ENCODE measurements at regions not wholly inside any gene's neighbourhood (a gene's known extent, or its start where the extent isn't known, plus 50 kb on each side); places are given as distances from the start of the nearest gene placed in this dataset.

DNA sequence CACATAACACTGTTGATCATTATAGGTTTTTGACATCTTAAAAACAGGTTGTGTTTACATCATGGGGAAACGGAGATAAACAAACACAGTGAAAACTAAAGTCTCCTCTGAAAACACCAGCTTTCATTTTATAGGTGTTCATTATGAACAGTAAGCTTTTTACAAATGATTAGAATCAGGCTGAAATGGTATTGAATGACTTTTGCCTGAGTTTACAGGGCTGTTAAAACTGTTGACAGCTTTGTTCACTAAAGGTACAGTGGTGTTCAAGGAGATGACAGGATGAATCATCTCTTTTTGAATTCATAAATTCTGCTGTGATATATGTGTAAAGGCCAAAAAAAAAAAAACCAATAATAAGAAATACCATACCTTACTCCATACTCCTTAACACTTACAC lies 184.6 kb upstream of the CNTN5 start:
- H3K79me2 ChIP-seq (ENCODE audit: low read length) = no peaks in the 10 kb centered on the region
- no peaks in the 10 kb centered on the region for H4K20me1 ChIP-seq (ENCODE audit: insufficient read depth, low read length)
- TF ChIP-seq, protein P1, sequence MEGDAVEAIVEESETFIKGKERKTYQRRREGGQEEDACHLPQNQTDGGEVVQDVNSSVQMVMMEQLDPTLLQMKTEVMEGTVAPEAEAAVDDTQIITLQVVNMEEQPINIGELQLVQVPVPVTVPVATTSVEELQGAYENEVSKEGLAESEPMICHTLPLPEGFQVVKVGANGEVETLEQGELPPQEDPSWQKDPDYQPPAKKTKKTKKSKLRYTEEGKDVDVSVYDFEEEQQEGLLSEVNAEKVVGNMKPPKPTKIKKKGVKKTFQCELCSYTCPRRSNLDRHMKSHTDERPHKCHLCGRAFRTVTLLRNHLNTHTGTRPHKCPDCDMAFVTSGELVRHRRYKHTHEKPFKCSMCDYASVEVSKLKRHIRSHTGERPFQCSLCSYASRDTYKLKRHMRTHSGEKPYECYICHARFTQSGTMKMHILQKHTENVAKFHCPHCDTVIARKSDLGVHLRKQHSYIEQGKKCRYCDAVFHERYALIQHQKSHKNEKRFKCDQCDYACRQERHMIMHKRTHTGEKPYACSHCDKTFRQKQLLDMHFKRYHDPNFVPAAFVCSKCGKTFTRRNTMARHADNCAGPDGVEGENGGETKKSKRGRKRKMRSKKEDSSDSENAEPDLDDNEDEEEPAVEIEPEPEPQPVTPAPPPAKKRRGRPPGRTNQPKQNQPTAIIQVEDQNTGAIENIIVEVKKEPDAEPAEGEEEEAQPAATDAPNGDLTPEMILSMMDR (IDR thresholded peaks at IDR 0.05; ENCODE audit: low read depth, low read length) = no peak
- no peak for TF ChIP-seq EZH2phosphoT487 (IDR thresholded peaks at IDR 0.05; ENCODE audit: low read depth)
- no peak overlapping the region for H3K4me2 ChIP-seq (ENCODE audit: low read length)
- H3K9ac ChIP-seq (ENCODE audit: low read length) = no peak overlapping the region
- H2AFZ ChIP-seq (ENCODE audit: low read depth, low read length) = no peak overlapping the region
- H3K9me3 ChIP-seq (ENCODE audit: insufficient read depth, low read length) = no peaks in the 10 kb centered on the region
- no peaks in the 10 kb centered on the region for H3K27me3 ChIP-seq (ENCODE audit: low read depth, low read length)
- H3K36me3 ChIP-seq (replicated peaks; ENCODE audit: low read depth, low read length) = no peaks in the 10 kb centered on the region
- no peaks in the 10 kb centered on the region for H3K4me1 ChIP-seq (ENCODE audit: low read length)
- no peak overlapping the region for H3K4me3 ChIP-seq (ENCODE audit: low read length)
- no peak overlapping the region for H3K27ac ChIP-seq (ENCODE audit: low read length)

DNA sequence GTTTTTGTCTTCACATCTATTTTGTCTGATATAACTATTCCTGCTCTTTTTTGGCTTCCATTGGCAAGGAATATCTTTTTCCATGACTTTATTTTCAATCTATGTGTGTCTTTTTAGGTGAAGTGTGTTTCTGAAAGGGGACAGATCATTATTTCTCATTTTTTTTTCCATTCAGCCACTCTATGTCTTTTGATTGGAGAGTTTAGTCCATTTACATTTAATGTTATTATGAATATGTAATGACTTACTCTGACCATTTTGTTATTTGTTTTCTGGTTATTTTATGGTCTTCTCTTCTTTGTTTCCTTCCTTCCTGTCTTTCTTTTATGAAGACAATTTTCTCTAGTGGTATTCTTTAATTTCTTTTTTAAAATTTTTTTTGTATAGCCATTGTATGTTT lies 178.6 kb upstream of the CNTN5 start:
- no peak for TF ChIP-seq EZH2phosphoT487 (IDR thresholded peaks at IDR 0.05; ENCODE audit: low read depth)
- TF ChIP-seq, protein P1 (IDR thresholded peaks at IDR 0.05; ENCODE audit: low read depth, low read length) = no peak
- no peaks in the 10 kb centered on the region for H3K36me3 ChIP-seq (replicated peaks; ENCODE audit: low read depth, low read length)
- no peaks in the 10 kb centered on the region for H3K9me3 ChIP-seq (ENCODE audit: insufficient read depth, low read length)
- no peaks in the 10 kb centered on the region for H3K4me1 ChIP-seq (ENCODE audit: low read length)
- H3K79me2 ChIP-seq (ENCODE audit: low read length) = no peaks in the 10 kb centered on the region
- H4K20me1 ChIP-seq (ENCODE audit: insufficient read depth, low read length) = no peaks in the 10 kb centered on the region
- H3K4me2 ChIP-seq (ENCODE audit: low read length) = no peak overlapping the region
- no peak overlapping the region for H3K4me3 ChIP-seq (ENCODE audit: low read length)
- no peak overlapping the region for H3K27ac ChIP-seq (ENCODE audit: low read length)
- no peaks in the 10 kb centered on the region for H3K27me3 ChIP-seq (ENCODE audit: low read depth, low read length)
- H2AFZ ChIP-seq (ENCODE audit: low read depth, low read length) = no peak overlapping the region
- no peak overlapping the region for H3K9ac ChIP-seq (ENCODE audit: low read length)

DNA sequence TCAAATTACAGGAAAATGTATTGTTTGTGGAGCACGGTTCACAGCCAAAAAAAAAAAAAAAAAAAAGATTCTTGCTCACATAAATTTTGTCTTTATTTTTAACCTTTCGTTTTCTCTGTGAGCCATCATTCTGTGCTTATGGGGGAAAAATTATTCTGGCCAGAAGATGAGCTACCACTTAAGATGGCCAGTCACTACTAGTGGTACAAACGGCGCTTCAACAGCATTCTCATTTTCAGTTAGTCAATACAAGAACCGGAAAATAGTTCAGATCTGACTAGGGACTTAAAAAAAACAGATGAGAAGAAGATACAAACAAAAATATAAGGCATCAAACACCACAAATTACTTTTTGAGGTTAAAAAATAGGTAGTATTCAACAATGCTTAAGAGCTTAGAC lies 158.6 kb upstream of the CNTN5 start:
- no peaks in the 10 kb centered on the region for H3K36me3 ChIP-seq (replicated peaks; ENCODE audit: low read depth, low read length)
- no peak overlapping the region for H3K27ac ChIP-seq (ENCODE audit: low read length)
- H3K27me3 ChIP-seq (ENCODE audit: low read depth, low read length) = no peaks in the 10 kb centered on the region
- 0 out of 2 replicates have a peak, but pooled peaks cover 3% of the 10 kb centered on the region for H3K4me1 ChIP-seq (ENCODE audit: low read length)
- no peaks in the 10 kb centered on the region for H4K20me1 ChIP-seq (ENCODE audit: insufficient read depth, low read length)
- no peaks in the 10 kb centered on the region for H3K79me2 ChIP-seq (ENCODE audit: low read length)
- no peak overlapping the region for H2AFZ ChIP-seq (ENCODE audit: low read depth, low read length)
- no peak for TF ChIP-seq EZH2phosphoT487 (IDR thresholded peaks at IDR 0.05; ENCODE audit: low read depth)
- no peak overlapping the region for H3K9ac ChIP-seq (ENCODE audit: low read length)
- H3K4me2 ChIP-seq (ENCODE audit: low read length) = no peak overlapping the region
- H3K9me3 ChIP-seq (ENCODE audit: insufficient read depth, low read length) = no peaks in the 10 kb centered on the region
- H3K4me3 ChIP-seq (ENCODE audit: low read length) = no peak overlapping the region

DNA sequence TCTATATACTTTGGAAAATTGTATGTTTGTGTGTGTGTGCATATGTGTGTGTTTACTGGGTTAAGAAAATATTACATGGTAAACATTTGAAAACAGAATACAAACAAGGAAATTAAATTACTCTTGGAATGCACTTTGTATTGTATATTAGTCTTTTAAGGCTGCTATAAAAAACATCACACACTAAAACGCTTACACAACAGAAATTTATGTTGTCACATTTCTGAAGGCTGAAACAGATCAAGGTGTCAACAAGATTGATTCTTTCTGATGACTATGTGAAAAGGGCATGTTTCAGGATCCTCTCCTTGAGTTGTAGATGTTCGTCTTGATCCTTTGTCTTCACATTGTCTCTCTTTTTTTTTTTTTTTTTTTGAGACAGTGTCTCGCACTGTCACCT lies 149.1 kb upstream of the CNTN5 start:
- Histone ChIP-seq H3K9me3 (ENCODE audit: insufficient read depth, low read length) (no peaks in the 10 kb centered on the region), H3K27ac (ENCODE audit: low read length) (no peak overlapping the region), H2AFZ (ENCODE audit: low read depth, low read length) (no peak overlapping the region), H3K4me2 (ENCODE audit: low read length) (no peak overlapping the region), H4K20me1 (ENCODE audit: insufficient read depth, low read length) (no peaks in the 10 kb centered on the region), H3K9ac (ENCODE audit: low read length) (no peak overlapping the region), H3K4me3 (ENCODE audit: low read length) (no peak overlapping the region), H3K4me1 (ENCODE audit: low read length) (no peaks in the 10 kb centered on the region), H3K27me3 (ENCODE audit: low read depth, low read length) (no peaks in the 10 kb centered on the region), H3K79me2 (ENCODE audit: low read length) (no peaks in the 10 kb centered on the region), H3K36me3 (replicated peaks; ENCODE audit: low read depth, low read length) (no peaks in the 10 kb centered on the region)
- no peak for TF ChIP-seq EZH2phosphoT487 (IDR thresholded peaks at IDR 0.05; ENCODE audit: low read depth)
- TF ChIP-seq, protein P1 (IDR thresholded peaks at IDR 0.05; ENCODE audit: low read depth, low read length) = no peak

DNA sequence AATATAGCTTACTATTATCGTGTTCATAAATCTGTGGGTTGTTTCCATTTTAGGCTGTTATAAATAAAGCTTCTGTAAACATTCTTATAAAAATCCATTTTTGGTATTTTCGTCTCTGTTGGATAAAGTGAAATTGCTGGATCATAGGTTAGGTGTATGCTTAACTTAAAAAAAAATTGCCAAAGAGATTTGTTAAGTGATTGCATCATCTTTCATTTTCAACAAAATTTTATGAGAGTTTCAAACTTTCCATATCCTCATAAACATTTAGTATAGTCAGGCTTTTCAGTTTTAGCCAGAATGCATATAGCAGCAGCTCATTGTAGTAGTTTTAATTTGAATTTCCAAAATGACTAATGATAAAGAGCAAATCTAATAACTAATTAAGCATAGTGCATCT lies 146.7 kb upstream of the CNTN5 start:
- H4K20me1 ChIP-seq (ENCODE audit: insufficient read depth, low read length) = no peaks in the 10 kb centered on the region
- H3K4me3 ChIP-seq (ENCODE audit: low read length) = no peak overlapping the region
- no peaks in the 10 kb centered on the region for H3K4me1 ChIP-seq (ENCODE audit: low read length)
- H3K9me3 ChIP-seq (ENCODE audit: insufficient read depth, low read length) = no peaks in the 10 kb centered on the region
- no peak for TF ChIP-seq EZH2phosphoT487 (IDR thresholded peaks at IDR 0.05; ENCODE audit: low read depth)
- TF ChIP-seq, protein P1 (IDR thresholded peaks at IDR 0.05; ENCODE audit: low read depth, low read length) = no peak
- no peaks in the 10 kb centered on the region for H3K36me3 ChIP-seq (replicated peaks; ENCODE audit: low read depth, low read length)
- H3K27ac ChIP-seq (ENCODE audit: low read length) = no peak overlapping the region
- H3K4me2 ChIP-seq (ENCODE audit: low read length) = no peak overlapping the region
- no peak overlapping the region for H3K9ac ChIP-seq (ENCODE audit: low read length)
- H2AFZ ChIP-seq (ENCODE audit: low read depth, low read length) = no peak overlapping the region
- H3K79me2 ChIP-seq (ENCODE audit: low read length) = no peaks in the 10 kb centered on the region
- no peaks in the 10 kb centered on the region for H3K27me3 ChIP-seq (ENCODE audit: low read depth, low read length)

All from OCI-LY3 (cell line).